HEK293T (cell line): ENCODE measurements at regions not wholly inside any gene's neighbourhood (a gene's known extent, or its start where the extent isn't known, plus 50 kb on each side); places are given as distances from the start of the nearest gene placed in this dataset.

Experiments used
- ARNT ChIP-seq: fragments of 450-650 bp; IDR thresholded peaks from 2 replicates; pipeline ENCODE4 v1.6.1; 2017; ENCODE audit warnings: mild to moderate bottlenecking
- BHLHE40 ChIP-seq: fragments of 450-650 bp; IDR thresholded peaks from 2 replicates; pipeline ENCODE4 v1.6.1; 2016; ENCODE audit warnings: mild to moderate bottlenecking, moderate library complexity, borderline replicate concordance
- CTBP1 ChIP-seq: fragments of 450-650 bp; IDR thresholded peaks from 2 replicates; pipeline ENCODE4 v1.6.1; 2016; ENCODE audit warnings: borderline replicate concordance
- ELF4 ChIP-seq: fragments of 450-650 bp; IDR thresholded peaks from 2 replicates; pipeline ENCODE4 v1.6.1; 2017; ENCODE audit warnings: antibody characterized with exemption
- FOXA1 ChIP-seq: fragments of 450-650 bp; IDR thresholded peaks from 2 replicates; pipeline ENCODE4 v1.6.1; 2016; ENCODE audit warnings: mild to moderate bottlenecking
- FOXK2 ChIP-seq: fragments of 450-650 bp; IDR thresholded peaks from 2 replicates; pipeline ENCODE4 v1.6.1; 2016; ENCODE audit warnings: mild to moderate bottlenecking
- FOXM1 ChIP-seq: fragments of 450-650 bp; IDR thresholded peaks from 2 replicates; pipeline ENCODE4 v1.6.1; 2017; ENCODE audit warnings: mild to moderate bottlenecking, borderline replicate concordance
- NFRKB ChIP-seq: fragments of 450-650 bp; IDR thresholded peaks from 2 replicates; pipeline ENCODE4 v1.6.1; 2016; ENCODE audit warnings: mild to moderate bottlenecking, moderate library complexity
- PKNOX1 ChIP-seq: fragments of 450-650 bp; IDR thresholded peaks from 2 replicates; pipeline ENCODE4 v1.6.1; 2016
- SP1 ChIP-seq: fragments of 450-650 bp; IDR thresholded peaks from 2 replicates; pipeline ENCODE4 v1.6.1; 2017
- SUZ12 ChIP-seq: fragments of 450-650 bp; IDR thresholded peaks from 2 replicates; pipeline ENCODE4 v1.6.1; 2016; ENCODE audit warnings: mild to moderate bottlenecking
- TARDBP ChIP-seq: fragments of 450-650 bp; IDR thresholded peaks from 2 replicates; pipeline ENCODE4 v1.6.1; 2016
- ZNF384 ChIP-seq: fragments of 450-650 bp; IDR thresholded peaks from 2 replicates; pipeline ENCODE4 v1.6.1; 2016

- TF ChIP-seq FOXK2 (no peak), SP1 (no peak), PKNOX1 (no peak), BHLHE40 (no peak), TARDBP (no peak), ARNT (no peak), FOXA1 (no peak), FOXM1 (no peak), NFRKB (no peak), ELF4 (no peak), SUZ12 (no peak), ZNF384 (no peak), CTBP1 (no peak)
Observed at GRCh38 chr2:64787019-64787365, 133.3 kb upstream of the SERTAD2 start.
